NCI-H2029 treated with DMSO at 0.1 percent for 48 hours (cell line): ENCODE measurements at regions not wholly inside any gene's neighbourhood (a gene's known extent, or its start where the extent isn't known, plus 50 kb on each side); places are given as distances from the start of the nearest gene placed in this dataset.
"Not testable (repeated sequence)": the region's sequence is repeated elsewhere in the genome, so short reads cannot be mapped to it uniquely, and the experiment has no call there.

ENCODE experiments used
- DNase-seq: peaks from one replicate; lab custom pipeline; 2025; lab: John Stamatoyannopoulos, UW

- DNase-seq, result no peak
These were observed 82.7 kb upstream of the PCDH8 start for GRCh38 chr13:52931131-52931530.

- no peak for DNase-seq
These were observed 81.4 kb upstream of the PCDH8 start for GRCh38 chr13:52929846-52930245.

- DNase-seq, result no peak
These were observed 78.5 kb upstream of the PCDH8 start for GRCh38 chr13:52926971-52927370.

- no peak for DNase-seq
These were observed 77.4 kb upstream of the PCDH8 start for GRCh38 chr13:52925775-52926285.

- no peak for DNase-seq
These were observed 76.8 kb upstream of the PCDH8 start for GRCh38 chr13:52925251-52925650.

GRCh38 chr13:52924289-52925148, 76.1 kb upstream of the PCDH8 start:
- DNase-seq, result no peak

GRCh38 chr13:52922961-52923360, 74.5 kb upstream of the PCDH8 start:
- no peak for DNase-seq

GRCh38 chr13:52921194-52921593, 72.8 kb upstream of the PCDH8 start:
- DNase-seq, result no peak

- no peak for DNase-seq
These were observed 68.1 kb upstream of the PCDH8 start for GRCh38 chr13:52916486-52916990.

GRCh38 chr13:52911340-52911739, 62.9 kb upstream of the PCDH8 start:
- no peak for DNase-seq

- not testable (repeated sequence) for DNase-seq
These were observed 61.9 kb upstream of the PCDH8 start for GRCh38 chr13:52910318-52910717.

- no peak for DNase-seq
These were observed 57.9 kb upstream of the PCDH8 start for GRCh38 chr13:52906122-52906903.

- no peak for DNase-seq
These were observed 57.3 kb upstream of the PCDH8 start for GRCh38 chr13:52905701-52906100.

GRCh38 chr13:52903320-52903719, 54.9 kb upstream of the PCDH8 start:
- DNase-seq, result no peak

- DNase-seq, result no peak
These were observed 50.8 kb upstream of the PCDH8 start for GRCh38 chr13:52899206-52899605.
